ENCODE measurements at regions not wholly inside any gene's neighbourhood (a gene's known extent, or its start where the extent isn't known, plus 50 kb on each side); places are given as distances from the start of the nearest gene placed in this dataset.

DNA sequence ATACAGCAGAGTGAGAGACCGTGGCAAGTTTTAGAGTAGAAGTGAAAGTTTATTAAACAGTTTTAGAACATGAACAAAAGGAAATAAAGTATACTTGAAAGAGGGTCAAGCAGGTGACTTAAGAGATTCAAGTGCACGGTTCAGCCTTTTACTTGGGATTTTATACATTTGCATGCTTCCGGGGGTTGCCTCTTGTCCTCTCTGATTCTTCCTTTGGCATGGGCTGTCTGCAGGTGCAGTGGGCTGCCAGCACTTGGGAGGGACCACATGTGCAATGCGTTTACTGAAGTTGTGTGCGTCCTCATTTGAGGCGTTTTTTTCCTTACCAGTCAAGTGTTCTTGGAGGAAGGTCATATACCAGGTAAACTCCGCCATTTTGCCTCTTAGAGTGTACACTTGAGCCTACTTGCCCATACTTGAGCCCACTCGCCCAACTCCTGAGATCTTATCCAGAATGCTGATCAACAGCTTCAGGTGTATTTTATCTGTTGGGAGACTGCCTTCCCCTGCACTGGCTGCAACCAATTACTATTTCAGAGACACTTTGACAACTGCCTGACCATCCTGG is 195.2 kb downstream of the IRX5 start:
- no peak for TF ChIP-seq CTCF (IDR thresholded peaks at IDR 0.05; ENCODE audit: unreplicated experiment)
- no peak overlapping the region for H3K4me3 Mint-ChIP-seq
- peaks cover 14% of the 10 kb centered on the region for H3K4me1 Mint-ChIP-seq
- no peak for DNase-seq (ENCODE audit: low spot score in 2 of 2, unreplicated experiment in 2 of 2)
- peaks cover 11% of the 10 kb centered on the region for H3K9me3 Mint-ChIP-seq
- no peaks in the 10 kb centered on the region for H3K36me3 Mint-ChIP-seq
- no peak overlapping the region for H3K27ac Mint-ChIP-seq
- H3K27me3 Mint-ChIP-seq (ENCODE audit: low read depth) = peaks cover 46% of the 10 kb centered on the region

DNA sequence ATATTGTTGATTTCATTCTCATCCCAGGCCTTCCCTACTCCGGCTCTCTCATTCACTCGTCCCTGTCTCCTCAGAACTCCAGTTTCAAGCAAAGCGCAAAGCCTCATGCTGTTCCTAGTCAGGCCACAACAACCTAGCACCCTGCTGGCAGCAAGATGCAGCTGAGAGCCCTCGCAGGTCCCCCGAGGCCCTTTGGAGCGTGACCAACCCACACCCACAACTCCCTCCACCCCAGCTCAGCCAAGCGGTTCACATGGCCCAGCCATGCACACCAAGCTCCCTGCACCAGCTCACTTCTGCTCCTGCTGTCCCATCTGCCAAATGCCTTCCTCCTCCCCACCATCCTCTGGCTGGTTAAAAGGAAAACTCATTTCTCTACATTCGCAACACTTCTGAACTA is 195.8 kb downstream of the IRX5 start:
- peaks cover 11% of the 10 kb centered on the region for H3K9me3 Mint-ChIP-seq
- H3K4me1 Mint-ChIP-seq = peaks cover 16% of the 10 kb centered on the region
- no peaks in the 10 kb centered on the region for H3K36me3 Mint-ChIP-seq
- peaks cover 45% of the 10 kb centered on the region for H3K27me3 Mint-ChIP-seq (ENCODE audit: low read depth)
- no peak overlapping the region for H3K27ac Mint-ChIP-seq
- no peak for DNase-seq (ENCODE audit: low spot score in 2 of 2, unreplicated experiment in 2 of 2)
- no peak for TF ChIP-seq CTCF (IDR thresholded peaks at IDR 0.05; ENCODE audit: unreplicated experiment)
- H3K4me3 Mint-ChIP-seq = no peak overlapping the region

DNA sequence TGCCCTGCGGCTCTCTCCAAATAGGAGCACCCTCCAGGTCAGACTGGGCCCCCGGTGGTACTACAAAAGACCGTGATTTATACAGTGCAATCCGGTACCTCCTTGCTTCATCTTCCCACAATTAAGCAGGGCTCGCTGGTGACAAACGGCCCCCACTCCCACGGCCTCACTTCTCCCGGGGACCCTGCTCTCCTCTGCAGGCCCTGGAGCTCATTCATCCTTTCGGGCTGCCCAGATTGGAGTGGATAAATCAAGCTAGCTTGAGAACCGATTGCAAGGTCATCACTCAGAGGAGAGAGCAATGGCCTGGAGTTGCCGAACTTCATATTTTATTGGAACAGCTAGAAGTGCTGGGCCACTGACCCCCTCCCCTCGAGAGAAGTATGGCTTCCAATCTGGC is 193.5 kb upstream of the IRX6 start:
- Mint-ChIP-seq H3K27me3 (ENCODE audit: low read depth) (peaks cover 23% of the 10 kb centered on the region), H3K4me1 (peaks cover 11% of the 10 kb centered on the region), H3K36me3 (no peaks in the 10 kb centered on the region), H3K4me3 (no peak overlapping the region), H3K9me3 (no peaks in the 10 kb centered on the region), H3K27ac (no peak overlapping the region)
- DNase-seq (ENCODE audit: low spot score in 2 of 2, unreplicated experiment in 2 of 2) = no peak
- no peak for TF ChIP-seq CTCF (IDR thresholded peaks at IDR 0.05; ENCODE audit: unreplicated experiment)

DNA sequence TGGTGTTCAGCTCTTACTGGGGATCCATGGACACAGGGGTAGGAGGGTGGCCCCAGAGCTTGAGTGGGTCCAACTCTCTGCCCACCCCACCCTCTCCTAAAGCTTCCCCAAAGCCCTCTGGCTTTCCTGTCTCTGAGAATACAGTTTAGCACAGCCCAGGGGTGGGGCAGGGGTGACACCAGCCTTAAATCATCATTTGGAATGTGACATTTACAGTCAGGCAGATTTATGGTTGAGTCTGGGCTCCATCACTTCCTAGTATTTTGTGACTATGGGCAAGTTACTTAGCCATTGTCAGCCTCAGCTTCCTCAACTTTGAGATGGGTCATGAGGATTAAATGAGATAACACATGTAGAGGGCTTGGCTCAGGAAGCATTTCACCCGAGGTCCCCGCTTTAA is 193.1 kb upstream of the IRX6 start:
- peaks cover 23% of the 10 kb centered on the region for H3K27me3 Mint-ChIP-seq (ENCODE audit: low read depth)
- H3K4me3 Mint-ChIP-seq = no peak overlapping the region
- DNase-seq (ENCODE audit: low spot score in 2 of 2, unreplicated experiment in 2 of 2) = no peak
- H3K9me3 Mint-ChIP-seq = no peaks in the 10 kb centered on the region
- peaks cover 11% of the 10 kb centered on the region for H3K4me1 Mint-ChIP-seq
- no peak for TF ChIP-seq CTCF (IDR thresholded peaks at IDR 0.05; ENCODE audit: unreplicated experiment)
- no peak overlapping the region for H3K27ac Mint-ChIP-seq
- no peaks in the 10 kb centered on the region for H3K36me3 Mint-ChIP-seq

GRCh38 chr16:55133654-55134053 is 190.3 kb upstream of the IRX6 start:
- no peak for TF ChIP-seq CTCF (IDR thresholded peaks at IDR 0.05; ENCODE audit: unreplicated experiment)
- peaks cover 9% of the 10 kb centered on the region for H3K27me3 Mint-ChIP-seq (ENCODE audit: low read depth)
- H3K36me3 Mint-ChIP-seq = no peaks in the 10 kb centered on the region
- H3K27ac Mint-ChIP-seq = no peak overlapping the region
- DNase-seq (ENCODE audit: low spot score in 2 of 2, unreplicated experiment in 2 of 2) = no peak
- H3K9me3 Mint-ChIP-seq = peaks cover 5% of the 10 kb centered on the region
- peaks cover 9% of the 10 kb centered on the region for H3K4me1 Mint-ChIP-seq
- no peak overlapping the region for H3K4me3 Mint-ChIP-seq
